WTC11 (cell line): ENCODE measurements at regions not wholly inside any gene's neighbourhood (a gene's known extent, or its start where the extent isn't known, plus 50 kb on each side); places are given as distances from the start of the nearest gene placed in this dataset.
"Not testable (repeated sequence)": the region's sequence is repeated elsewhere in the genome, so short reads cannot be mapped to it uniquely, and the experiment has no call there.

Experiments
- ATAC-seq: fragments of 200-7000 bp; cut with Tn5 transposase; 2 replicates; pipeline ENCODE4 v1.10.0; 2021; ENCODE audit warnings: mild to moderate bottlenecking, moderate library complexity
- CTCF ChIA-PET: fragments of 300-600 bp; sonication (Branson Sonifier 250); formaldehyde crosslinking; loops from one replicate; lab custom pipeline; 2021; ENCODE audit warnings: antibody characterized with exemption; lab: Charles Lee
- POLR2A ChIA-PET: fragments of 350-600 bp; sonication (Branson Sonifier 250); formaldehyde crosslinking; loops from one replicate; lab custom pipeline; 2021; ENCODE audit warnings: antibody characterized with exemption; lab: Charles Lee
- DNase-seq: peaks from one replicate; pipeline ENCODE4 v3.0.0; 2021; ENCODE audit warnings: low spot score
- H3K27ac Mint-ChIP-seq: 2 replicates; pipeline ENCODE4 v1.8.0; 2021; ENCODE audit warnings: mixed read lengths
- H3K27me3 Mint-ChIP-seq: 2 replicates; pipeline ENCODE4 v1.8.0; 2021; ENCODE audit warnings: low read depth, mild to moderate bottlenecking, moderate library complexity, mixed read lengths
- H3K36me3 Mint-ChIP-seq: 2 replicates; pipeline ENCODE4 v1.8.0; 2021; ENCODE audit warnings: mixed read lengths
- H3K4me1 Mint-ChIP-seq: 2 replicates; pipeline ENCODE4 v1.8.0; 2022; ENCODE audit warnings: mixed read lengths
- H3K4me3 Mint-ChIP-seq: 2 replicates; pipeline ENCODE4 v1.8.0; 2021; ENCODE audit warnings: mild to moderate bottlenecking, moderate library complexity, mixed read lengths
- H3K9me3 Mint-ChIP-seq: 2 replicates; pipeline ENCODE4 v1.8.0; 2021; ENCODE audit warnings: mixed read lengths
- AFF4 ChIP-seq: sonication (generic); formaldehyde crosslinking; IDR thresholded peaks from 2 replicates; pipeline ENCODE4 v1.8.1; 2023; ENCODE audit warnings: mild to moderate bottlenecking, missing genetic modification reagents, borderline replicate concordance
- ATF6 ChIP-seq: sonication (generic); formaldehyde crosslinking; IDR thresholded peaks from 2 replicates; pipeline ENCODE4 v1.8.1; 2023; ENCODE audit warnings: mild to moderate bottlenecking, missing genetic modification reagents
- CTCF ChIP-seq: fragments of 200-600 bp; IDR thresholded peaks from 2 replicates; pipeline ENCODE4 v1.8.0; 2022; ENCODE audit warnings: antibody characterized with exemption
- E2F4 ChIP-seq: sonication (generic); formaldehyde crosslinking; IDR thresholded peaks from 2 replicates; pipeline ENCODE4 v1.8.1; 2022; ENCODE audit warnings: low read depth, mild to moderate bottlenecking, moderate library complexity, missing genetic modification reagents, borderline replicate concordance
- GTF2I ChIP-seq: fragments of 250-450 bp; sonication (Bioruptor Pico); conservative IDR thresholded peaks from 2 replicates; pipeline ENCODE4 v1.4.0; 2021; ENCODE audit warnings: mild to moderate bottlenecking
- JAZF1 ChIP-seq: fragments of 250-450 bp; sonication (Bioruptor Pico); IDR thresholded peaks from 2 replicates; pipeline ENCODE4 v1.9.0; 2021; ENCODE audit warnings: moderate library complexity, mild to moderate bottlenecking, inconsistent platforms
- MXD4 ChIP-seq: fragments of 250-450 bp; sonication (Bioruptor Pico); IDR thresholded peaks from 2 replicates; pipeline ENCODE4 v1.8.0; 2021; ENCODE audit warnings: mild to moderate bottlenecking, moderate library complexity, borderline replicate concordance
- MYBL2 ChIP-seq: sonication (generic); formaldehyde crosslinking; IDR thresholded peaks from 2 replicates; pipeline ENCODE4 v1.8.1; 2023; ENCODE audit warnings: mild to moderate bottlenecking, moderate library complexity, missing genetic modification reagents
- NR2C2 ChIP-seq: sonication (generic); formaldehyde crosslinking; IDR thresholded peaks from 2 replicates; pipeline ENCODE4 v1.8.0; 2022; ENCODE audit warnings: mild to moderate bottlenecking, missing genetic modification reagents
- PRDM15 ChIP-seq: sonication (generic); formaldehyde crosslinking; IDR thresholded peaks from 2 replicates; pipeline ENCODE4 v1.8.0; 2022; ENCODE audit warnings: missing genetic modification reagents
- ZBTB21 ChIP-seq: sonication (generic); formaldehyde crosslinking; IDR thresholded peaks from 2 replicates; pipeline ENCODE4 v1.8.1; 2023; ENCODE audit warnings: mild to moderate bottlenecking, missing genetic modification reagents, borderline replicate concordance
- ZNF281 ChIP-seq: sonication (generic); formaldehyde crosslinking; IDR thresholded peaks from 2 replicates; pipeline ENCODE4 v1.8.0; 2023; ENCODE audit warnings: mild to moderate bottlenecking, missing genetic modification reagents
- ZNF532 ChIP-seq: fragments of 250-450 bp; sonication (Bioruptor Pico); IDR thresholded peaks from 2 replicates; pipeline ENCODE4 v1.9.0; 2021; ENCODE audit warnings: mild to moderate bottlenecking, borderline replicate concordance

- no peak for TF ChIP-seq ZNF281
- TF ChIP-seq GTF2I: no peak
- TF ChIP-seq MYBL2 (CRISPR knock-in tag): no peak
- TF ChIP-seq CTCF: no peak
These were observed 353.1 kb upstream of the GBE1 start (continued) for GRCh38 chr3:82114589-82114988.

GRCh38 chr3:82110721-82111120, 349.3 kb upstream of the GBE1 start:
- POLR2A ChIA-PET, DNase-seq, H3K27me3 Mint-ChIP-seq, H3K4me3 Mint-ChIP-seq, ATAC-seq, H3K4me1 Mint-ChIP-seq, H3K27ac Mint-ChIP-seq, CTCF ChIA-PET: not testable (repeated sequence)
- peaks cover 54% of the 10 kb centered on the region for H3K9me3 Mint-ChIP-seq
- peaks cover 46% of the 10 kb centered on the region for H3K36me3 Mint-ChIP-seq

GRCh38 chr3:82103241-82103640, 341.8 kb upstream of the GBE1 start:
- DNase-seq: no peak
- no peaks in the 10 kb centered on the region for H3K27me3 Mint-ChIP-seq
- no peak for TF ChIP-seq PRDM15 (CRISPR knock-in tag)
- TF ChIP-seq AFF4 (CRISPR knock-in tag): no peak
- TF ChIP-seq NR2C2: no peak
- TF ChIP-seq ATF6 (CRISPR knock-in tag): no peak
- no peak for TF ChIP-seq MXD4 (CRISPR knock-in tag)
- no peak for TF ChIP-seq E2F4 (CRISPR knock-in tag)
- no peak for TF ChIP-seq JAZF1 (CRISPR knock-in tag)
- TF ChIP-seq ZBTB21: no peak
- TF ChIP-seq ZNF532 (CRISPR knock-in tag): no peak
- no peak for TF ChIP-seq MYBL2 (CRISPR knock-in tag)
- TF ChIP-seq, all 79 proteins: peak for 0
- CTCF ChIA-PET: no interaction called here
- Mint-ChIP-seq H3K4me3 (no peak overlapping the region), H3K4me1 (peaks cover 9% of the 10 kb centered on the region; the same call in 1 of the 2 replicates), H3K9me3 (peaks cover 8% of the 10 kb centered on the region), H3K27ac (no peak overlapping the region), H3K36me3 (peaks cover 4% of the 10 kb centered on the region; the same call in 1 of the 2 replicates)
- POLR2A ChIA-PET: no interaction called here
- no peak for ATAC-seq
